ENCODE measurements at regions not wholly inside any gene's neighbourhood (a gene's known extent, or its start where the extent isn't known, plus 50 kb on each side); places are given as distances from the start of the nearest gene placed in this dataset.

DNA sequence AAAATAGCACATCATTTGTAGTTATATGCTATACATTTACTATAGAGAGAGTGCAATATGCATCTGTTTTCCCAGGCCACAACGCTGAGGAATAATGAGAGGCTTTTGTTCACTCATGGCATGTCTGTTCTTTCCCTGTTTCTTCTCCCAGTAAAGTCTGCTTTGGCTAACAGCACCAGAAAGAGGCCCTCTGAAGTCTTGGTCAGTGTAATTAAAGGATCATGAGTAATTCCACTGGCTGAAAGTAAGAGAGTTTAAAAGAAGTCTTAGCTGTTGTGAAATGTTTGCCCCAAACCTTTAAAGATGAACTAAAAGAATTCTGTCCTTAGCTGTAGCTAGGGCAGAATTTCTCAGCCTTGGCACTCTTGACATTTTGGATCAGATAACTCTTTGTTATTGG lies 228.8 kb downstream of the TLE4 start:
- no peak for ATAC-seq
- Histone ChIP-seq H3K4me3 (ENCODE audit: low read length) (no peak overlapping the region), H3K27me3 (ENCODE audit: control insufficient read depth, insufficient read depth) (no peaks in the 10 kb centered on the region), H3K4me1 (ENCODE audit: control insufficient read depth, insufficient read depth, low read length) (no peaks in the 10 kb centered on the region), H3K27ac (ENCODE audit: low read length) (no peak overlapping the region), H3K9me3 (ENCODE audit: control insufficient read depth, low read length) (no peaks in the 10 kb centered on the region)
- no peak for DNase-seq
- WGBS, result 68% methylated on average over 1 of the region's 1 CpG
- intact Hi-C loops (cut with DNase I), result no loop called here

DNA sequence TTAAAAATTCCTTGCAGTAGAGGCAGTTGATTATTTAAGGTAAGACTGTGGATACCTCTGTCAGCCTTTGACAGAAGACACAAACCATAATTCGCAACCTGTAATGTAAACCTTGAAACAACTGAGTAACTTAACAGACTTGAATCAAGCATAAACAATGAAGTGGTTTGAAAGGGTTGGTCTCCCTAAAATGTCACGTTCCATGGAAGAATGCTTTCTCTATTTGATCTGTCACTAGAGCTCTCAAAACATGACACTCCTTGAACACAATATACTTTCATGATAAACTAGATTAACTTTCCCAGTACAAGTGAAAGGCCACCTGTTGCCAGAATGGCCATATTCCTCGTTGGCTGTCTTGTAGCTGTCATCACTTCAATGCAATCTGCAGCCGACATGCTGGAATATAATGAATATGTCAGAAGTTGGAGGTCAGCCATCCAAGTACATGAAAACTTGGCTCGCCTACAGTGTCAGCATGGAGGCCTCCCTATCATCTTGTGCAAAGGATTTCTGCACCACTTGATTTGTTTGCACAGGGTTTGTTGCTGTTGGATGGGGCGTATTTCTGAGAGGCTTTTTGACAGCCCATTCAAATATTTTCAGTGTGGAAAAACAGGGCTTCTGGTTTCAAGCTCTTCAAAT lies 228.0 kb downstream of the TLE4 start:
- intact Hi-C loops (cut with DNase I), result no loop called here
- ATAC-seq (peak; percentile 73 to 93), DNase-seq (peak; percentile 19 to 80 (median 41))
- no peaks in the 10 kb centered on the region for H3K9me3 ChIP-seq (ENCODE audit: control insufficient read depth, low read length)
- H3K4me3 ChIP-seq (ENCODE audit: low read length), result no peak overlapping the region
- H3K27ac ChIP-seq (ENCODE audit: low read length), result no peak overlapping the region
- H3K4me1 ChIP-seq (ENCODE audit: control insufficient read depth, insufficient read depth, low read length), result no peaks in the 10 kb centered on the region
- H3K27me3 ChIP-seq (ENCODE audit: control insufficient read depth, insufficient read depth), result no peaks in the 10 kb centered on the region
- 23% methylated on average over 6 of the region's 6 CpGs for WGBS

DNA sequence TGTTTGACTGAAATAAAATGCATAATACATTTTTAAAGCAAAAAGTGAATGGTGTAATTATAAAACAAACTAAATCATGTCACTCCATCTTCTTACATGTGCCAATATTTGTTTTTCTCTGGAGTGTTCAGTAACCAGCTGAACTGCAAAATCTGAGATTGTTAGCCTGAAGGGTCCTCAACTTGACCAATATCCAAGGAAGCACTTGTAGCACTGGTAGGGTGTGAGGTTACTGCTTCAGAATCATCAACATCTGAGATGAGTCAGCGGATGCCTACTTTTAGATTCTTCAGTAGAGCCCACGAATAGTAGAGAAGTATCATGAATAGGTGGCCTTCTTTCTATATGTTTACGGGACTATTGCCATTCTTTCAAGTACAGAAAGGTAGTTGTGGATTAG lies 226.7 kb downstream of the TLE4 start:
- intact Hi-C loops (cut with DNase I), result no loop called here
- 93% methylated on average over 3 of the region's 3 CpGs for WGBS
- Histone ChIP-seq H3K27me3 (ENCODE audit: control insufficient read depth, insufficient read depth) (no peaks in the 10 kb centered on the region), H3K4me1 (ENCODE audit: control insufficient read depth, insufficient read depth, low read length) (no peaks in the 10 kb centered on the region), H3K27ac (ENCODE audit: low read length) (no peak overlapping the region), H3K4me3 (ENCODE audit: low read length) (no peak overlapping the region), H3K9me3 (ENCODE audit: control insufficient read depth, low read length) (no peaks in the 10 kb centered on the region)
- DNase-seq (no peak), ATAC-seq (no peak)

DNA sequence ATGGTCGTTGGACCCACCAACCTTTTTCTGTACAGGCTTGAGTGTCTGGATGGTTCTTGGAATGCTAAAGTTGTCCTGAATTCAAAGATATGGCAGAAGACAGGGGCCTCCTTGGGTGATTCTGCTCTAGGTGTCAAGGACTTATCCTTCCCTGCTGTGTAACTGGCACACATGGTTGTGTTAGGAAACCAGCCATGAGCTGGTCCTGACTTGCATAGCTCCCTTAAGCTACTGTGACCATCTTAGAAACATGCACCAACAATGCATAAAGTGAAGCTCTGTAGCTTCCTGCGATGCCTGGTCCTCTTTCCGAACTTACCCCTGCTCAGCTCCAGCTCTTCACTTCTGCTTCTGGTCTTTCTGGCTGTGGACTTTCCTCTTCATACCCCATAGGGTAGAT lies 224.6 kb downstream of the TLE4 start:
- Histone ChIP-seq H3K4me1 (ENCODE audit: control insufficient read depth, insufficient read depth, low read length) (no peaks in the 10 kb centered on the region), H3K4me3 (ENCODE audit: low read length) (no peak overlapping the region), H3K27ac (ENCODE audit: low read length) (no peak overlapping the region), H3K27me3 (ENCODE audit: control insufficient read depth, insufficient read depth) (peaks cover 6% of the 10 kb centered on the region), H3K9me3 (ENCODE audit: control insufficient read depth, low read length) (no peaks in the 10 kb centered on the region)
- ATAC-seq (no peak), DNase-seq (no peak)
- WGBS, result 84% methylated on average over 3 of the region's 3 CpGs
- intact Hi-C loops (cut with DNase I), result no loop called here

DNA sequence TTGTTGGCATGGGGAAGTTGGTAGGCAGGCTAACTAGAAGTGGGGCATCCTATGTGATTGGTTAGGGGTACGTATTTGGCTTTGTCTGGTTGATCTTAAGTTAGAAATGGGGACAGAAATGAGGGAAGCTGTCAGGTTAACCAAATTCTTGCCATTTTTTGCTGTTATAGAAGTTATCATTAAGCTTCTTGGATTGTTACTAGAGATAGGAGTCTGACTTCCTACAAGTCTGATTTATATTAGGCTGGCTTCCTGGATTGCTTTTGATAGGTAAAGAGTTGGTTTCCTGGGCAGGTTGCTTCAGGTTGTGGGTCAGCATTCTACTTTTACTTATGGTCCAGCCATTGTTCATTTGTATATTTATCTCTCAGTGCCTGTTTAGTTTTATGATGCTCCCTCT lies 216.9 kb downstream of the TLE4 start:
- no peak overlapping the region for H3K27ac ChIP-seq (ENCODE audit: low read length)
- DNase-seq (no peak), ATAC-seq (no peak)
- intact Hi-C loops (cut with DNase I), result no loop called here
- 74% methylated on average over 1 of the region's 1 CpG for WGBS
- H3K27me3 ChIP-seq (ENCODE audit: control insufficient read depth, insufficient read depth), result peaks cover 6% of the 10 kb centered on the region
- no peaks in the 10 kb centered on the region for H3K9me3 ChIP-seq (ENCODE audit: control insufficient read depth, low read length)
- no peak overlapping the region for H3K4me3 ChIP-seq (ENCODE audit: low read length)
- H3K4me1 ChIP-seq (ENCODE audit: control insufficient read depth, insufficient read depth, low read length), result no peaks in the 10 kb centered on the region

DNA sequence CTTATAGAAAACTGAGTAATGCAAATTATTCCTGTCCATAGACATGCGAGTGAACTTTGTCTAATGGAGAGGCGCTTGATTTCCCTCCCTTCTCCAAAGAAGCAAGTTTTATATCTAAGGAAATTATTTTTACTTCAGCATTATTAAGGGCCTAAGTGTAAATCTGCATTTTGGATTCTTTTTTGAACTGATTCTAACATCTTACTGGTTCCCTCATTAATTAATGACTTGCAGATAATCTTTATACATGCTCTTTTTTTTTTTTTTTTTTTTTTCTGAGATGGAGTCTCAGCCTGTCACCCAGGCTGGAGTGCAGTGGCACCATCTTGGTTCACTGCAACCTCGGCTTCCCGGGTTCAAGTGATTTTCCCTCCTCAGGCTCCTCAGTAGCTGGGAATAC lies 209.5 kb downstream of the TLE4 start:
- no peaks in the 10 kb centered on the region for H3K9me3 ChIP-seq (ENCODE audit: control insufficient read depth, low read length)
- no peak overlapping the region for H3K4me3 ChIP-seq (ENCODE audit: low read length)
- H3K27ac ChIP-seq (ENCODE audit: low read length), result no peak overlapping the region
- intact Hi-C loops (cut with DNase I), result no loop called here
- WGBS, result 95% methylated on average over 4 of the region's 4 CpGs
- no peaks in the 10 kb centered on the region for H3K27me3 ChIP-seq (ENCODE audit: control insufficient read depth, insufficient read depth)
- no peaks in the 10 kb centered on the region for H3K4me1 ChIP-seq (ENCODE audit: control insufficient read depth, insufficient read depth, low read length)
- ATAC-seq, result no peak
- no peak for DNase-seq

DNA sequence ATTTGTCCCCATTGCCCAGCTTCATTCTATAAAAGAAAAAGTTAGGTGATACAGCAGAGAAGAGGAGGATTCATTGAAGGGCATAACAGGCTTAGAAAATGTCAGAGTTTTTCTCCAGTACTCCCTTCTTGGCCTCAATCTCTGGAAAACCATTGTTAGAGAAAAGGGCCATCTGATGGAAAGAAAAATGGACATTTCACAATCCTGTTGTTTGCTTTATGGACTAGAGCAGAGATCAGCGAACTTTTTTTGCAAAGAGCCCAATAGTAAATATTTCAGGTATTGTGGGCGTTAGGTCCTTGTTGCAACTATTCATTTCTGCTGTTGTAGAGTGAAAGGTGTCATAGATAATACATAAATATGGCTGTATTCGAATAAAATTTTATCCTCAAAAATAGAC lies 208.8 kb downstream of the TLE4 start:
- no peak overlapping the region for H3K4me3 ChIP-seq (ENCODE audit: low read length)
- H3K4me1 ChIP-seq (ENCODE audit: control insufficient read depth, insufficient read depth, low read length), result no peaks in the 10 kb centered on the region
- H3K27me3 ChIP-seq (ENCODE audit: control insufficient read depth, insufficient read depth), result no peaks in the 10 kb centered on the region
- no peak for DNase-seq
- 86% methylated on average over 3 of the region's 3 CpGs for WGBS
- ATAC-seq, result no peak
- intact Hi-C loops (cut with DNase I), result no loop called here
- H3K9me3 ChIP-seq (ENCODE audit: control insufficient read depth, low read length), result no peaks in the 10 kb centered on the region
- no peak overlapping the region for H3K27ac ChIP-seq (ENCODE audit: low read length)

DNA sequence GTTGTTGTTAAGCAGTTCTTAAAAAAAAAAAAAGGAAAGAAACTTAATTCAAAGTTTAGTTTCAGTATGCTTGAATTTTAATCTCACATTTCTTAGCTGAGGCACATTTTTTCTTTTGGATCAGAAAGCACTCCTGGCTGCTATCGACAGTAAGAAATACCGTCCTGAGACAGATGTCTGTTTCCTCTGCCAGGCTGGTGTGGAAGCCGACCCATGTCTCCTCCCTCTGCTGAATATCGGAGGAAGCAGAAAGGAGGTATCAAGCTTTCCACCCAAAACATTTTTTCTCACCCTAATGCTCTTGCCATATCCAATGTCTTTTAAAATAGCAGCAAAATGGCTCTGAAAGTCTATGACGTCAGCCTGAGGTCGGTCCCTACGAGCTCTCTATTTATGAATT lies 208.1 kb downstream of the TLE4 start:
- intact Hi-C loops (cut with DNase I), result no loop called here

DNA sequence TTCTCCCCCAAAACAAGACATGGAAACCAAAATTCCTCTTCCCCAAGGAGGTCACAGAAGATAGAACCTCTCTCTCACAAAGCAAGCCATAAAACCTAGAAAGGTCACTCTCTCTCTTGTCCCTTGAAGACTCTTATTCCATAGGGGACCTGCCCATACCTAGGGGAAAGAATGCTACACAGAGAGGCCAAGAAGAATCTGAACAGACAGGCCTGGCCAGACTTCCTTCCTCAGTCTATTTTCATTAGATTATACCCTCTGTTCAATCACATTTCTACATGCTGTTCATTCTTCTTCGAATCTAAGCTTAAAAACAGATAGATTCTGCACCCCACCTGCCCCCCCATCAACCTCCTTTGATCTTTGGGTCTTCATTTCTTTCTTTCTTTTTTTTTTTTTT lies 206.8 kb downstream of the TLE4 start:
- DNase-seq (no peak), ATAC-seq (no peak)
- WGBS, result 57% methylated on average over 1 of the region's 1 CpG
- H3K9me3 ChIP-seq (ENCODE audit: control insufficient read depth, low read length), result no peaks in the 10 kb centered on the region
- H3K27ac ChIP-seq (ENCODE audit: low read length), result no peak overlapping the region
- H3K4me1 ChIP-seq (ENCODE audit: control insufficient read depth, insufficient read depth, low read length), result no peaks in the 10 kb centered on the region
- no peak overlapping the region for H3K4me3 ChIP-seq (ENCODE audit: low read length)
- no peaks in the 10 kb centered on the region for H3K27me3 ChIP-seq (ENCODE audit: control insufficient read depth, insufficient read depth)
- intact Hi-C loops (cut with DNase I), result no loop called here

More for the DNA sequence above, 208.1 kb downstream of the TLE4 start:
- Histone ChIP-seq H3K27me3 (ENCODE audit: control insufficient read depth, insufficient read depth) (no peaks in the 10 kb centered on the region), H3K4me1 (ENCODE audit: control insufficient read depth, insufficient read depth, low read length) (no peaks in the 10 kb centered on the region), H3K9me3 (ENCODE audit: control insufficient read depth, low read length) (no peaks in the 10 kb centered on the region), H3K4me3 (ENCODE audit: low read length) (no peak overlapping the region), H3K27ac (ENCODE audit: low read length) (no peak overlapping the region)
- ATAC-seq (no peak), DNase-seq (no peak)
- 57% methylated on average over 7 of the region's 7 CpGs for WGBS

DNA sequence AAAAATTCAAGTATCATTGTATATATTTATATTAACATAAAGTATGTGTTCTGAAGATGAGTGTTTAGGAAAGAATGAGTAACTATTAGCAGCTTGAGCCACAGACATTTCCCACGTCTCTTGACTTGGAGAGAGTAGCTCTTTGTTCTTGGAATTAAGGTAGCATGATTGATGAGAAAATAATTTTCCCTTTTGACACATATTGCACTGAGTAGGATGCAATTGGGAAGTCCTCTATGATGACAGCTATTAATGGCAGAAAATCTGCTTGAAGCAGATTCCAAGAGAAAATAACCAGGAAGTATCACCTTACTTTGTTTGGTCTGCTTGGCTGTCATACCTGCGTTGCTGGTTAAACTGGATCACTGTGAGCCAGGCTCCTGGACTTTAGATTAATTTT lies 204.8 kb downstream of the TLE4 start:
- intact Hi-C loops (cut with DNase I), result no loop called here
- no peaks in the 10 kb centered on the region for H3K4me1 ChIP-seq (ENCODE audit: control insufficient read depth, insufficient read depth, low read length)
- H3K27ac ChIP-seq (ENCODE audit: low read length), result no peak overlapping the region
- H3K4me3 ChIP-seq (ENCODE audit: low read length), result no peak overlapping the region
- DNase-seq, result no peak
- no peaks in the 10 kb centered on the region for H3K27me3 ChIP-seq (ENCODE audit: control insufficient read depth, insufficient read depth)
- ATAC-seq, result no peak
- H3K9me3 ChIP-seq (ENCODE audit: control insufficient read depth, low read length), result no peaks in the 10 kb centered on the region
- 79% methylated on average over 2 of the region's 2 CpGs for WGBS

Data from right cardiac atrium (tissue), 5 donors.